H9 (cell line): ENCODE measurements at regions not wholly inside any gene's neighbourhood (a gene's known extent, or its start where the extent isn't known, plus 50 kb on each side); places are given as distances from the start of the nearest gene placed in this dataset.

Source experiments
- DNase-seq: peaks from one replicate; pipeline ENCODE4 v3.0.0-alpha.2; 2017
- H2AFZ ChIP-seq: one replicate; pipeline ENCODE4 v1.6.1; 2013; ENCODE audit warnings: mild to moderate bottlenecking, low read length, control low read depth, moderate library complexity
- H2AK5ac ChIP-seq: 2 replicates; pipeline ENCODE4 v1.6.1; 2013; ENCODE audit warnings: low read length, control low read depth, mixed read lengths; ENCODE audit not compliant: insufficient read length
- H2BK120ac ChIP-seq: one replicate; pipeline ENCODE4 v1.6.1; 2013; ENCODE audit warnings: low read depth, mild to moderate bottlenecking, low read length, control low read depth, inconsistent platforms; ENCODE audit not compliant: poor library complexity, severe bottlenecking
- H2BK12ac ChIP-seq: 2 replicates; pipeline ENCODE4 v1.6.1; 2013; ENCODE audit warnings: low read length, control low read depth, mixed read lengths, low read depth; ENCODE audit not compliant: insufficient read length
- H2BK15ac ChIP-seq: 2 replicates; pipeline ENCODE4 v1.6.1; 2013; ENCODE audit warnings: low read depth, low read length, control low read depth
- H2BK20ac ChIP-seq: one replicate; pipeline ENCODE4 v1.6.1; 2013; ENCODE audit warnings: low read depth, mild to moderate bottlenecking, low read length, control low read depth, inconsistent platforms; ENCODE audit not compliant: poor library complexity, severe bottlenecking
- H2BK5ac ChIP-seq: 2 replicates; pipeline ENCODE4 v1.6.1; 2013; ENCODE audit warnings: low read length, control low read depth, mixed read lengths; ENCODE audit not compliant: insufficient read length
- H3K14ac ChIP-seq: 2 replicates; pipeline ENCODE4 v1.6.1; 2013; ENCODE audit warnings: low read length, control low read depth; ENCODE audit not compliant: insufficient read depth
- H3K18ac ChIP-seq: 2 replicates; pipeline ENCODE4 v1.6.1; 2013; ENCODE audit warnings: low read depth, mild to moderate bottlenecking, mixed read lengths, low read length, control low read depth; ENCODE audit not compliant: insufficient read length
- H3K23ac ChIP-seq: 2 replicates; pipeline ENCODE4 v1.6.1; 2013; ENCODE audit warnings: low read length, control low read depth, mixed read lengths, low read depth; ENCODE audit not compliant: insufficient read length
- H3K23me2 ChIP-seq: 2 replicates; pipeline ENCODE4 v1.6.1; 2013; ENCODE audit warnings: low read depth, mild to moderate bottlenecking, mixed read lengths, low read length, control low read depth; ENCODE audit not compliant: insufficient read length, poor library complexity, severe bottlenecking
- H3K27ac ChIP-seq: 2 replicates; pipeline ENCODE4 v1.5.1; 2013; ENCODE audit warnings: low read length, control low read depth, mixed read lengths, low read depth; ENCODE audit not compliant: insufficient read length
- H3K27me3 ChIP-seq: 2 replicates; pipeline ENCODE4 v1.6.1; 2013; ENCODE audit warnings: low read length, control low read depth, inconsistent platforms; ENCODE audit not compliant: insufficient read depth
- H3K4ac ChIP-seq: 2 replicates; pipeline ENCODE4 v1.6.1; 2013; ENCODE audit warnings: low read depth, mild to moderate bottlenecking, control low read depth, inconsistent platforms, low read length, moderate library complexity
- H3K4me1 ChIP-seq: 2 replicates; pipeline ENCODE4 v1.6.1; 2013; ENCODE audit warnings: low read length, control low read depth, inconsistent platforms; ENCODE audit not compliant: insufficient read depth
- H3K4me2 ChIP-seq: 2 replicates; pipeline ENCODE4 v1.6.1; 2013; ENCODE audit warnings: low read length, control low read depth, mixed read lengths; ENCODE audit not compliant: insufficient read length, insufficient read depth
- H3K56ac ChIP-seq: 2 replicates; pipeline ENCODE4 v1.6.1; 2013; ENCODE audit warnings: low read depth, mild to moderate bottlenecking, mixed read lengths, low read length, control low read depth; ENCODE audit not compliant: insufficient read length
- H3K79me1 ChIP-seq: 2 replicates; pipeline ENCODE4 v1.6.1; 2013; ENCODE audit warnings: low read depth, mild to moderate bottlenecking, moderate library complexity, low read length, control low read depth, inconsistent platforms; ENCODE audit not compliant: insufficient read depth, poor library complexity, severe bottlenecking
- H3K79me2 ChIP-seq: 2 replicates; pipeline ENCODE4 v1.6.1; 2013; ENCODE audit warnings: low read length, control low read depth, inconsistent platforms; ENCODE audit not compliant: insufficient read depth
- H3K9ac ChIP-seq: 2 replicates; pipeline ENCODE4 v1.6.1; 2013; ENCODE audit warnings: low read length, control low read depth, mixed read lengths; ENCODE audit not compliant: insufficient read length; ENCODE audit errors: extremely low read depth
- H3K9me3 ChIP-seq: one replicate; pipeline ENCODE4 v1.6.1; 2013; ENCODE audit warnings: low read depth, low read length, inconsistent platforms; ENCODE audit not compliant: control insufficient read depth
- H3T11ph ChIP-seq: one replicate; pipeline ENCODE4 v1.6.1; 2013; ENCODE audit warnings: mild to moderate bottlenecking, low read length, control low read depth, inconsistent platforms
- H4K20me1 ChIP-seq: one replicate; pipeline ENCODE4 v1.6.1; 2013; ENCODE audit not compliant: control insufficient read depth, insufficient read length, insufficient read depth
- H4K5ac ChIP-seq: 2 replicates; pipeline ENCODE4 v1.6.1; 2013; ENCODE audit warnings: low read depth, mild to moderate bottlenecking, mixed read lengths, low read length, control low read depth; ENCODE audit not compliant: insufficient read length
- H4K8ac ChIP-seq: replicated peaks from 2 replicates; pipeline ENCODE4 v1.6.1; 2013; ENCODE audit warnings: low read length, control low read depth, mixed read lengths, low read depth; ENCODE audit not compliant: insufficient read length
- H4K91ac ChIP-seq: 2 replicates; pipeline ENCODE4 v1.6.1; 2013; ENCODE audit warnings: low read depth, mild to moderate bottlenecking, moderate library complexity, mixed read lengths, low read length, control low read depth; ENCODE audit not compliant: insufficient read length
- H3K27ac Mint-ChIP-seq, 3 experiments: 2 replicates in 2 of 3; 3 replicates in 1 of 3; pipeline ENCODE4 v1.8.0; 2020 to 2021; ENCODE audit warnings: mixed read lengths in 3 of 3, mild to moderate bottlenecking in 1 of 3, moderate library complexity in 1 of 3
- H3K27me3 Mint-ChIP-seq: 2 replicates; pipeline ENCODE4 v1.8.0; 2021; ENCODE audit warnings: low read depth, mild to moderate bottlenecking, moderate library complexity, mixed read lengths
- H3K36me3 Mint-ChIP-seq, 3 experiments: 2 replicates in 2 of 3; 3 replicates in 1 of 3; pipeline ENCODE4 v1.8.0; 2020 to 2021; ENCODE audit warnings: low read depth in 3 of 3, mixed read lengths in 3 of 3; ENCODE audit not compliant: insufficient read depth in 1 of 3
- H3K4me1 Mint-ChIP-seq, 2 experiments: 2 replicates each; pipeline ENCODE4 v1.8.0; 2020; ENCODE audit warnings: mixed read lengths in 2 of 2
- H3K4me3 Mint-ChIP-seq, 2 experiments: 2 replicates in 1 of 2; 3 replicates in 1 of 2; pipeline ENCODE4 v1.8.0; 2020 to 2021; ENCODE audit warnings: mild to moderate bottlenecking in 2 of 2, mixed read lengths in 2 of 2, moderate library complexity in 1 of 2
- H3K9me3 Mint-ChIP-seq, 2 experiments: 2 replicates in 1 of 2; 3 replicates in 1 of 2; pipeline ENCODE4 v1.8.0; 2020; ENCODE audit warnings: mild to moderate bottlenecking in 2 of 2, mixed read lengths in 2 of 2, moderate library complexity in 1 of 2
- WGBS: extraction: QIAGEN DNeasy Blood & Tissue Kit; methylation state at CpG from one replicate; pipeline ENCODE4 v1.1.7; 2013; ENCODE audit warnings: missing lambda C conversion rate, low lambda C conversion rate, mixed read lengths; ENCODE audit not compliant: insufficient read length; ENCODE audit errors: extremely low coverage; 5-methylcytosine and 5-hydroxymethylcytosine counted together
- TF ChIP-seq, protein P1 (sequence below): fragments of 200-600 bp; sonication (generic); conservative IDR thresholded peaks from 3 replicates; pipeline ENCODE4 v1.8.0; 2021; ENCODE audit warnings: antibody characterized with exemption, mild to moderate bottlenecking

DNA sequence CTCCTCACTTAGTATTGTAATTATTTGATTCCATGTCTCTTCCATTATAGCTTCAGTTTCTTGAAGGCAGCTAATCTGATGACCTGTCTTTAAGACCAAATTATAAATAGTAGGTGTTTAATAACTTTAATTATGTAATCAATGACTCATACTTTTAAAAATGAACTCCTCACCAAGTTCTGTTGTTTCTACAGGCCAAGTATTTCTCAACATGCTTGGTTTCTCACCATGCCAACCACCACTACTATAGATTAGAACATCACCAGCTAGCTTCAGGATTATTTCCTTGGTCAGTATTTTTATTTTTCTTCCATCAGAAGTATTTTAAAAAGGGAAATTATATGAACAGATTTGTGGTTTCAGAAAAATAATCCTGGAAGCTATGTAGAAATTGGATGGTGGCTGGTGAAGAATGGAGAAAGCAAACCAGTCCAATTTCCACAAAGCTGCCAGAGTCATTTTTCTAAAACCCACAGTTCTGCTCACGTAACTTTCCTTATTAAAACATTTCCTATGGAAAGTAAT, 237.7 kb upstream of the DACH1 start:
- H2BK5ac ChIP-seq: no peak overlapping the region
- no peaks in the 10 kb centered on the region for H4K20me1 ChIP-seq
- H3K18ac ChIP-seq: no peak overlapping the region
- no peak overlapping the region for H3K56ac ChIP-seq
- no CpG with 5 or more reads among the region's 1 CpG for WGBS
- H3K9ac ChIP-seq: no peak overlapping the region
- no peak overlapping the region for H2BK120ac ChIP-seq
- Mint-ChIP-seq H3K27ac (no peak overlapping the region), H3K4me3 (no peak overlapping the region), H3K27me3 (no peaks in the 10 kb centered on the region), H3K36me3 (peaks cover 1 to 4% (median 2%) of the 10 kb centered on the region in 3 experiments; a peak in 3 of 7 replicates), H3K4me1 (peaks cover 4 to 6% of the 10 kb centered on the region in 2 experiments), H3K9me3 (peaks cover 5 to 8% of the 10 kb centered on the region in 2 experiments; a peak in 3 of 5 replicates)
- no peak overlapping the region for H2BK12ac ChIP-seq
- H3K4me2 ChIP-seq: no peak overlapping the region
- no peaks in the 10 kb centered on the region; the same call in 1 of the 2 replicates for H3K4me1 ChIP-seq
- H3K79me1 ChIP-seq: no peaks in the 10 kb centered on the region
- H3K27ac ChIP-seq: no peak overlapping the region
- no peak overlapping the region for H2BK20ac ChIP-seq
- no peak overlapping the region for H4K8ac ChIP-seq
- no peak overlapping the region for H2AK5ac ChIP-seq
- H3K27me3 ChIP-seq: no peaks in the 10 kb centered on the region
- no peak overlapping the region for H4K91ac ChIP-seq
- H3K4ac ChIP-seq: no peak overlapping the region
- H3K23me2 ChIP-seq: no peaks in the 10 kb centered on the region
- no peaks in the 10 kb centered on the region for H3K79me2 ChIP-seq
- no peak overlapping the region for H2BK15ac ChIP-seq
- no peak overlapping the region for H3K23ac ChIP-seq
- H2AFZ ChIP-seq: no peak overlapping the region
- H4K5ac ChIP-seq: no peak overlapping the region
- no peak overlapping the region for H3T11ph ChIP-seq
- no peak for DNase-seq
- TF ChIP-seq, protein P1, sequence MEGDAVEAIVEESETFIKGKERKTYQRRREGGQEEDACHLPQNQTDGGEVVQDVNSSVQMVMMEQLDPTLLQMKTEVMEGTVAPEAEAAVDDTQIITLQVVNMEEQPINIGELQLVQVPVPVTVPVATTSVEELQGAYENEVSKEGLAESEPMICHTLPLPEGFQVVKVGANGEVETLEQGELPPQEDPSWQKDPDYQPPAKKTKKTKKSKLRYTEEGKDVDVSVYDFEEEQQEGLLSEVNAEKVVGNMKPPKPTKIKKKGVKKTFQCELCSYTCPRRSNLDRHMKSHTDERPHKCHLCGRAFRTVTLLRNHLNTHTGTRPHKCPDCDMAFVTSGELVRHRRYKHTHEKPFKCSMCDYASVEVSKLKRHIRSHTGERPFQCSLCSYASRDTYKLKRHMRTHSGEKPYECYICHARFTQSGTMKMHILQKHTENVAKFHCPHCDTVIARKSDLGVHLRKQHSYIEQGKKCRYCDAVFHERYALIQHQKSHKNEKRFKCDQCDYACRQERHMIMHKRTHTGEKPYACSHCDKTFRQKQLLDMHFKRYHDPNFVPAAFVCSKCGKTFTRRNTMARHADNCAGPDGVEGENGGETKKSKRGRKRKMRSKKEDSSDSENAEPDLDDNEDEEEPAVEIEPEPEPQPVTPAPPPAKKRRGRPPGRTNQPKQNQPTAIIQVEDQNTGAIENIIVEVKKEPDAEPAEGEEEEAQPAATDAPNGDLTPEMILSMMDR: no peak
- H3K9me3 ChIP-seq: no peaks in the 10 kb centered on the region
- no peak overlapping the region for H3K14ac ChIP-seq
